ENCODE measurements at regions not wholly inside any gene's neighbourhood (a gene's known extent, or its start where the extent isn't known, plus 50 kb on each side); places are given as distances from the start of the nearest gene placed in this dataset.

DNA sequence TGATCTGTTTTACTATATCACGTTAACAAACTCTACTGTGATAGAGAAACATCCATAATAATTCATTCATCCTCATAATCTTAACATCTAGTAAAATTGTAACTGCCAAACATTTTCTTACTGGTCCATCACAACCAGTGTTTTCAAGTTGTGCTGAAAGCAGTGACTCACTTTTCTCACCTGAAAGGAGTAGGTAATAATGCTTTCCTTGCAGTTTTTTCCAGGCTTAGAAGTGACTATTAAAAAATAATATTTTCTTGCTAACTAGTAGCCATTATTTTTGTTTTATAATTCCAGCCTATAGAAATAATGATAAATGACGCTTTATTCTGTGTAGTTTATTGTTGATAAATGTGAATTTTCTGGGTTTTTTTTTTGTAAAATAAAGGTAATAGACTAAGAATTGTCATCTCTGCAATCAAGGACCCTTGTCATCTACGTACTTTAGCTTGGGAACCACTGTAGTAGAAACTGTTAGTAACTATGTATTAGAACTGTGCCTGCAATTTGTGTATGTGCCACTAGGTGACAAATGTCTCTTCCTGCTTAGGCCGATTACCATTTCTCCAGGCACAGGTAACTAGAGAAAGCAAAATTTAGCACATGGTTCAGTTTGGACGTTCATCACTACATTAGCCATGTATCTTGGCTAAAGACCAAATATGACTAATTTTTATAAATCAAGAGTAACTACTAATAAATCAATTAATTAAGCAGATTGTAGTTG lies 409.4 kb upstream of the ERCC4 start:
- Histone ChIP-seq H3K36me3 (ENCODE audit: insufficient read depth) (no peaks in the 10 kb centered on the region), H3K4me3 (no peak overlapping the region), H3K27me3 (ENCODE audit: insufficient read depth) (no peaks in the 10 kb centered on the region), H4K20me1 (replicated peaks; ENCODE audit: insufficient read depth) (no peaks in the 10 kb centered on the region), H3K27ac (ENCODE audit: low read depth) (no peak overlapping the region), H3K4me2 (no peak overlapping the region), H2AFZ (no peak overlapping the region), H3K4me1 (ENCODE audit: insufficient read depth) (no peaks in the 10 kb centered on the region), H3F3A (replicated peaks; ENCODE audit: low read depth) (no peaks in the 10 kb centered on the region), H3K79me2 (replicated peaks; ENCODE audit: insufficient read depth) (no peaks in the 10 kb centered on the region), H3K9me2 (ENCODE audit: insufficient read depth) (0 out of 2 replicates have a peak, but pooled peaks cover 2% of the 10 kb centered on the region)
- H3K4me3 Mint-ChIP-seq = no peak overlapping the region
- DNase-seq (ENCODE audit: low spot score) = peak; percentile 68
- H3K36me3 Mint-ChIP-seq (ENCODE audit: low read depth) = peaks cover 18% of the 10 kb centered on the region; the same call in 2 of the 3 replicates
- no peak overlapping the region for H3K27ac Mint-ChIP-seq
- H3K9me3 Mint-ChIP-seq = peaks cover 25% of the 10 kb centered on the region
- peaks cover 2% of the 10 kb centered on the region; the same call in 1 of the 3 replicates for H3K4me1 Mint-ChIP-seq
- H3K27me3 Mint-ChIP-seq (ENCODE audit: insufficient read depth, low read depth, poor library complexity) = no peaks in the 10 kb centered on the region
- TF ChIP-seq NANOG (IDR thresholded peaks at IDR 0.05; ENCODE audit: borderline replicate concordance) (no peak), JUNB (IDR thresholded peaks at IDR 0.05; ENCODE audit: unreplicated experiment) (no peak), ZNF331 (CRISPR knock-in tag; IDR thresholded peaks at IDR 0.05; ENCODE audit: low read depth) (no peak)
- TF ChIP-seq, protein P1, sequence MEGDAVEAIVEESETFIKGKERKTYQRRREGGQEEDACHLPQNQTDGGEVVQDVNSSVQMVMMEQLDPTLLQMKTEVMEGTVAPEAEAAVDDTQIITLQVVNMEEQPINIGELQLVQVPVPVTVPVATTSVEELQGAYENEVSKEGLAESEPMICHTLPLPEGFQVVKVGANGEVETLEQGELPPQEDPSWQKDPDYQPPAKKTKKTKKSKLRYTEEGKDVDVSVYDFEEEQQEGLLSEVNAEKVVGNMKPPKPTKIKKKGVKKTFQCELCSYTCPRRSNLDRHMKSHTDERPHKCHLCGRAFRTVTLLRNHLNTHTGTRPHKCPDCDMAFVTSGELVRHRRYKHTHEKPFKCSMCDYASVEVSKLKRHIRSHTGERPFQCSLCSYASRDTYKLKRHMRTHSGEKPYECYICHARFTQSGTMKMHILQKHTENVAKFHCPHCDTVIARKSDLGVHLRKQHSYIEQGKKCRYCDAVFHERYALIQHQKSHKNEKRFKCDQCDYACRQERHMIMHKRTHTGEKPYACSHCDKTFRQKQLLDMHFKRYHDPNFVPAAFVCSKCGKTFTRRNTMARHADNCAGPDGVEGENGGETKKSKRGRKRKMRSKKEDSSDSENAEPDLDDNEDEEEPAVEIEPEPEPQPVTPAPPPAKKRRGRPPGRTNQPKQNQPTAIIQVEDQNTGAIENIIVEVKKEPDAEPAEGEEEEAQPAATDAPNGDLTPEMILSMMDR (conservative IDR thresholded peaks at IDR 0.05; ENCODE audit: low read depth in 2 of 2) = peak; percentile 56 to 69
- TF ChIP-seq, protein P2, sequence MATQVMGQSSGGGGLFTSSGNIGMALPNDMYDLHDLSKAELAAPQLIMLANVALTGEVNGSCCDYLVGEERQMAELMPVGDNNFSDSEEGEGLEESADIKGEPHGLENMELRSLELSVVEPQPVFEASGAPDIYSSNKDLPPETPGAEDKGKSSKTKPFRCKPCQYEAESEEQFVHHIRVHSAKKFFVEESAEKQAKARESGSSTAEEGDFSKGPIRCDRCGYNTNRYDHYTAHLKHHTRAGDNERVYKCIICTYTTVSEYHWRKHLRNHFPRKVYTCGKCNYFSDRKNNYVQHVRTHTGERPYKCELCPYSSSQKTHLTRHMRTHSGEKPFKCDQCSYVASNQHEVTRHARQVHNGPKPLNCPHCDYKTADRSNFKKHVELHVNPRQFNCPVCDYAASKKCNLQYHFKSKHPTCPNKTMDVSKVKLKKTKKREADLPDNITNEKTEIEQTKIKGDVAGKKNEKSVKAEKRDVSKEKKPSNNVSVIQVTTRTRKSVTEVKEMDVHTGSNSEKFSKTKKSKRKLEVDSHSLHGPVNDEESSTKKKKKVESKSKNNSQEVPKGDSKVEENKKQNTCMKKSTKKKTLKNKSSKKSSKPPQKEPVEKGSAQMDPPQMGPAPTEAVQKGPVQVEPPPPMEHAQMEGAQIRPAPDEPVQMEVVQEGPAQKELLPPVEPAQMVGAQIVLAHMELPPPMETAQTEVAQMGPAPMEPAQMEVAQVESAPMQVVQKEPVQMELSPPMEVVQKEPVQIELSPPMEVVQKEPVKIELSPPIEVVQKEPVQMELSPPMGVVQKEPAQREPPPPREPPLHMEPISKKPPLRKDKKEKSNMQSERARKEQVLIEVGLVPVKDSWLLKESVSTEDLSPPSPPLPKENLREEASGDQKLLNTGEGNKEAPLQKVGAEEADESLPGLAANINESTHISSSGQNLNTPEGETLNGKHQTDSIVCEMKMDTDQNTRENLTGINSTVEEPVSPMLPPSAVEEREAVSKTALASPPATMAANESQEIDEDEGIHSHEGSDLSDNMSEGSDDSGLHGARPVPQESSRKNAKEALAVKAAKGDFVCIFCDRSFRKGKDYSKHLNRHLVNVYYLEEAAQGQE (IDR thresholded peaks at IDR 0.05; ENCODE audit: unreplicated experiment) = no peak
- ATAC-seq = peak; percentile 54; the same call in 2 of the 3 replicates

DNA sequence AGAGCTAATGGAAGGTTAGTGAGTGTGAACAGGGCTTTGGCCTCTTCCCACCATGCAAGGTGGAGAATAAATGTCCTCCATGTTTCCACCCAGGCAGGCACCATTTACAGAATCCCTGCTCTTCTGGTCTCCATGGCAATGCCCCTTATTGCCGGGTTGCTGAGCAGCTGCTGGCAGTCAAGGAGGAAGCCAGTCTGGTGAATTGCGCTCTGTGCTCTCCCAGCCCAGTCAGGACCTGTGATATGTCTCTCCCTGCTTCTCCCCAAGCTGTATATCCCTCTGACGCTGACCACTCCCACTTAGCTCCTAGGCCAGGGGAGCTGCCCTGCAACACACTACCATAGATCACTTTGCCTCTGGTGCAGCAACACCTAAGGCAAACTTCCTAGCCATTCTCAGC lies 402.1 kb upstream of the ERCC4 start:
- no peak overlapping the region for H3K27ac Mint-ChIP-seq
- peaks cover 30% of the 10 kb centered on the region for H3K4me1 Mint-ChIP-seq
- no peak for ATAC-seq
- no peak for TF ChIP-seq EZH2 (IDR thresholded peaks at IDR 0.05; ENCODE audit: low read depth, unreplicated experiment)
- no peak for TF ChIP-seq ZNF114 (CRISPR knock-in tag; IDR thresholded peaks at IDR 0.05)
- TF ChIP-seq, protein P3, sequence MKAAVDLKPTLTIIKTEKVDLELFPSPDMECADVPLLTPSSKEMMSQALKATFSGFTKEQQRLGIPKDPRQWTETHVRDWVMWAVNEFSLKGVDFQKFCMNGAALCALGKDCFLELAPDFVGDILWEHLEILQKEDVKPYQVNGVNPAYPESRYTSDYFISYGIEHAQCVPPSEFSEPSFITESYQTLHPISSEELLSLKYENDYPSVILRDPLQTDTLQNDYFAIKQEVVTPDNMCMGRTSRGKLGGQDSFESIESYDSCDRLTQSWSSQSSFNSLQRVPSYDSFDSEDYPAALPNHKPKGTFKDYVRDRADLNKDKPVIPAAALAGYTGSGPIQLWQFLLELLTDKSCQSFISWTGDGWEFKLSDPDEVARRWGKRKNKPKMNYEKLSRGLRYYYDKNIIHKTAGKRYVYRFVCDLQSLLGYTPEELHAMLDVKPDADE (IDR thresholded peaks at IDR 0.05) = no peak
- no peak for TF ChIP-seq POLR2AphosphoS5 (IDR thresholded peaks at IDR 0.05; ENCODE audit: low read depth)
- no peak for TF ChIP-seq STAT1 (IDR thresholded peaks at IDR 0.05; ENCODE audit: unreplicated experiment)
- TF ChIP-seq, protein P2 (IDR thresholded peaks at IDR 0.05; ENCODE audit: unreplicated experiment) = no peak
- no peak for TF ChIP-seq NANOG (IDR thresholded peaks at IDR 0.05; ENCODE audit: borderline replicate concordance)
- no peak for TF ChIP-seq JUNB (IDR thresholded peaks at IDR 0.05; ENCODE audit: unreplicated experiment)
- TF ChIP-seq ZNF331 (CRISPR knock-in tag; IDR thresholded peaks at IDR 0.05; ENCODE audit: low read depth) = no peak
- TF ChIP-seq, protein P1 (conservative IDR thresholded peaks at IDR 0.05; ENCODE audit: low read depth in 2 of 2) = no peak

More for the DNA sequence above, 402.1 kb upstream of the ERCC4 start:
- H3K9me3 Mint-ChIP-seq = peaks cover 26% of the 10 kb centered on the region
- H3K79me2 ChIP-seq (replicated peaks; ENCODE audit: insufficient read depth) = no peaks in the 10 kb centered on the region
- no peak overlapping the region for H3K4me3 Mint-ChIP-seq
- H3K4me1 ChIP-seq (ENCODE audit: insufficient read depth) = peaks cover 24% of the 10 kb centered on the region
- peaks cover 9% of the 10 kb centered on the region for H3K27me3 Mint-ChIP-seq (ENCODE audit: insufficient read depth, low read depth, poor library complexity)
- H3F3A ChIP-seq (replicated peaks; ENCODE audit: low read depth) = no peaks in the 10 kb centered on the region
- H3K36me3 ChIP-seq (ENCODE audit: insufficient read depth) = no peaks in the 10 kb centered on the region
- H3K36me3 Mint-ChIP-seq (ENCODE audit: low read depth) = peaks cover 28% of the 10 kb centered on the region; the same call in 2 of the 3 replicates
- no peaks in the 10 kb centered on the region for H4K20me1 ChIP-seq (replicated peaks; ENCODE audit: insufficient read depth)
- H2AFZ ChIP-seq = no peak overlapping the region
- no peak overlapping the region for H3K4me2 ChIP-seq
- H3K4me3 ChIP-seq = no peak overlapping the region
- H3K9me2 ChIP-seq (ENCODE audit: insufficient read depth) = peaks cover 9% of the 10 kb centered on the region; the same call in 1 of the 2 replicates
- no peak for DNase-seq (ENCODE audit: low spot score)
- no peak overlapping the region for H3K27ac ChIP-seq (ENCODE audit: low read depth)
- H3K27me3 ChIP-seq (ENCODE audit: insufficient read depth) = no peaks in the 10 kb centered on the region
